A673 (cell line): ENCODE measurements at regions not wholly inside any gene's neighbourhood (a gene's known extent, or its start where the extent isn't known, plus 50 kb on each side); places are given as distances from the start of the nearest gene placed in this dataset.
A peak's percentile ranks its signal among the peaks of the same experiment; 100 is the strongest.

ENCODE experiments used
- BruUV-seq: library from RNA; stranded (reverse); fragments of 400-500 nt; replicated peaks from 2 replicates; lab custom pipeline; 2021; lab: Mats Ljungman, UMichigan
- CTCF ChIA-PET: fragments of 300-600 bp; sonication (Branson Sonifier 250); formaldehyde crosslinking; loops from one replicate; lab custom pipeline; 2022; ENCODE audit warnings: antibody characterized with exemption; lab: Charles Lee
- POLR2A ChIA-PET: fragments of 300-600 bp; sonication (Branson Sonifier 250); formaldehyde crosslinking; loops from one replicate; lab custom pipeline; 2022; ENCODE audit warnings: antibody characterized with exemption; ENCODE audit not compliant: low non-redundant PET; lab: Charles Lee
- DNase-seq: peaks from one replicate; pipeline ENCODE4 v3.0.0-alpha.2; 2015; ENCODE audit warnings: low spot score
- H3K27ac ChIP-seq: fragments of 200-600 bp; sonication (generic); 2 replicates; pipeline ENCODE4 v1.5.1; 2016; ENCODE audit warnings: mixed run types, low read depth, mild to moderate bottlenecking, mixed read lengths, antibody characterized with exemption, low read length; ENCODE audit not compliant: poor library complexity, severe bottlenecking
- H3K27me3 ChIP-seq: fragments of 200-600 bp; sonication (generic); replicated peaks from 2 replicates; pipeline ENCODE4 v1.6.1; 2017; ENCODE audit warnings: mixed run types, low read depth, mild to moderate bottlenecking, mixed read lengths, antibody characterized with exemption, low read length; ENCODE audit not compliant: insufficient read depth, poor library complexity
- H3K36me3 ChIP-seq: fragments of 200-600 bp; sonication (generic); 2 replicates; pipeline ENCODE4 v1.6.1; 2016; ENCODE audit warnings: mixed run types, mild to moderate bottlenecking, mixed read lengths, antibody characterized with exemption, low read length; ENCODE audit not compliant: insufficient read depth, poor library complexity, severe bottlenecking
- H3K4me1 ChIP-seq: fragments of 200-600 bp; sonication (generic); 2 replicates; pipeline ENCODE4 v1.6.1; 2017; ENCODE audit warnings: mixed run types, mild to moderate bottlenecking, mixed read lengths, antibody characterized with exemption, low read length; ENCODE audit not compliant: insufficient read depth, poor library complexity, severe bottlenecking
- H3K4me3 ChIP-seq: fragments of 200-600 bp; sonication (generic); 2 replicates; pipeline ENCODE4 v1.5.1; 2016; ENCODE audit warnings: low read depth, mixed run types, mild to moderate bottlenecking, mixed read lengths, low read length; ENCODE audit not compliant: poor library complexity, severe bottlenecking
- H3K9me3 ChIP-seq: fragments of 200-600 bp; sonication (generic); 2 replicates; pipeline ENCODE4 v1.6.1; 2016; ENCODE audit warnings: mixed run types, low read depth, mild to moderate bottlenecking, mixed read lengths, antibody characterized with exemption, low read length; ENCODE audit not compliant: poor library complexity, severe bottlenecking
- CTCF ChIP-seq: fragments of 300-800, 200-600 bp; sonication (generic); conservative IDR thresholded peaks from 2 replicates; pipeline ENCODE4 v1.5.1; 2017; ENCODE audit warnings: low read depth, mild to moderate bottlenecking, antibody characterized with exemption, low read length, moderate library complexity, mixed read lengths
- EZH2 ChIP-seq: fragments of 200-600 bp; sonication (generic); IDR thresholded peaks from 2 replicates; pipeline ENCODE4 v1.6.1; 2017; ENCODE audit warnings: borderline replicate concordance, low read depth, mild to moderate bottlenecking, mixed read lengths, antibody characterized with exemption, low read length; ENCODE audit not compliant: poor library complexity, severe bottlenecking
- intact Hi-C: fragments of 100-400 bp; cut with micrococcal nuclease; formaldehyde crosslinking; loops from one replicate; pipeline ENCODE4 v1.10.0; 2022; ENCODE audit not compliant: unreplicated experiment

- no peaks in the 10 kb centered on the region for H3K4me1 ChIP-seq
- BruUV-seq: no TSS peak
- H3K27me3 ChIP-seq: no peaks in the 10 kb centered on the region
- TF ChIP-seq CTCF: no peak
- no peak for TF ChIP-seq EZH2
- H3K4me3 ChIP-seq: no peak overlapping the region
- ChIA-PET CTCF (no interaction called here), POLR2A (no interaction called here)
- intact Hi-C loops: no loop called here
- no peaks in the 10 kb centered on the region for H3K9me3 ChIP-seq
- H3K36me3 ChIP-seq: no peaks in the 10 kb centered on the region
- DNase-seq: no peak
- H3K27ac ChIP-seq: no peak overlapping the region
These were observed 77.0 kb upstream of the TMC1 start for GRCh38 chr9:72444435-72444834.

- CTCF ChIA-PET: no interaction called here
- Histone ChIP-seq H3K4me3 (no peak overlapping the region), H3K36me3 (no peaks in the 10 kb centered on the region), H3K4me1 (no peaks in the 10 kb centered on the region), H3K9me3 (no peaks in the 10 kb centered on the region), H3K27ac (no peak overlapping the region), H3K27me3 (no peaks in the 10 kb centered on the region)
- no TSS peak for BruUV-seq
- DNase-seq: no peak
- intact Hi-C loops: no loop called here
- POLR2A ChIA-PET: no interaction called here
- TF ChIP-seq CTCF (no peak), EZH2 (no peak)
These were observed 77.6 kb upstream of the TMC1 start for GRCh38 chr9:72443855-72444254.

GRCh38 chr9:72441848-72442607 is 77.0 kb upstream of the ZFAND5 start:
- no TSS peak for BruUV-seq
- intact Hi-C loops: no loop called here
- no peak overlapping the region for H3K27ac ChIP-seq

More at GRCh38 chr9:72441848-72442607, 77.0 kb upstream of the ZFAND5 start:
- Histone ChIP-seq H3K27me3 (no peaks in the 10 kb centered on the region), H3K36me3 (no peaks in the 10 kb centered on the region), H3K9me3 (no peaks in the 10 kb centered on the region), H3K4me1 (no peaks in the 10 kb centered on the region), H3K4me3 (no peak overlapping the region)
- POLR2A ChIA-PET: no interaction called here
- DNase-seq: peak; percentile 6
- TF ChIP-seq EZH2 (no peak), CTCF (no peak)
- CTCF ChIA-PET: no interaction called here
